Neural cell (in vitro differentiated cells): ENCODE measurements at regions not wholly inside any gene's neighbourhood (a gene's known extent, or its start where the extent isn't known, plus 50 kb on each side); places are given as distances from the start of the nearest gene placed in this dataset.
"Not testable (repeated sequence)": the region's sequence is repeated elsewhere in the genome, so short reads cannot be mapped to it uniquely, and the experiment has no call there.

Experiments used
- H2AFZ ChIP-seq: fragments of 200-600, 300-800 bp; sonication (generic), shearing (Covaris generic); 2 replicates; pipeline ENCODE4 v1.6.0; 2014; ENCODE audit warnings: low read depth, mild to moderate bottlenecking, antibody characterized with exemption, low read length, moderate library complexity
- H3F3A ChIP-seq: fragments of 200-600 bp; shearing (Covaris generic); 2 replicates; pipeline ENCODE4 v1.6.1; 2016; ENCODE audit warnings: mild to moderate bottlenecking, moderate library complexity, mixed read lengths, antibody characterized with exemption, low read length; ENCODE audit not compliant: insufficient read depth, poor library complexity, severe bottlenecking
- H3K27ac ChIP-seq: fragments of 200-600, 300-800 bp; sonication (generic), shearing (Covaris generic); 2 replicates; pipeline ENCODE4 v1.5.1; 2014; ENCODE audit warnings: mild to moderate bottlenecking, low read length, moderate library complexity
- H3K27me3 ChIP-seq: fragments of 300-800, 200-600 bp; sonication (generic), shearing (Covaris generic); 2 replicates; pipeline ENCODE4 v1.6.0; 2014; ENCODE audit warnings: mild to moderate bottlenecking, low read depth, low read length, moderate library complexity; ENCODE audit not compliant: insufficient read depth
- H3K36me3 ChIP-seq: fragments of 300-800, 200-600 bp; sonication (generic), shearing (Covaris generic); 2 replicates; pipeline ENCODE4 v1.5.1; 2014; ENCODE audit warnings: mild to moderate bottlenecking, antibody characterized with exemption, low read length, moderate library complexity; ENCODE audit not compliant: insufficient read depth
- H3K4me2 ChIP-seq: fragments of 300-800, 200-600 bp; sonication (generic), shearing (Covaris generic); 2 replicates; pipeline ENCODE4 v1.6.0; 2014; ENCODE audit warnings: mild to moderate bottlenecking, low read length
- H3K4me3 ChIP-seq: fragments of 300-800, 200-600 bp; sonication (generic), shearing (Covaris generic); 2 replicates; pipeline ENCODE4 v1.5.1; 2014; ENCODE audit warnings: mild to moderate bottlenecking, low read length, moderate library complexity
- H3K79me2 ChIP-seq: fragments of 200-600 bp; shearing (Covaris generic); replicated peaks from 2 replicates; pipeline ENCODE4 v1.6.0; 2014; ENCODE audit warnings: mild to moderate bottlenecking, low read length, moderate library complexity; ENCODE audit not compliant: insufficient read depth
- H3K9ac ChIP-seq: fragments of 300-800, 200-600 bp; sonication (generic), shearing (Covaris generic); 2 replicates; pipeline ENCODE4 v1.6.1; 2016; ENCODE audit warnings: mild to moderate bottlenecking, low read length, mixed read lengths
- H3K9me2 ChIP-seq: fragments of 200-600 bp; shearing (Covaris generic); 2 replicates; pipeline ENCODE4 v1.6.1; 2016; ENCODE audit warnings: mild to moderate bottlenecking, low read length, mixed read lengths; ENCODE audit not compliant: insufficient read depth
- H3K9me3 ChIP-seq: fragments of 200-600, 300-800 bp; sonication (generic), shearing (Covaris generic); 2 replicates; pipeline ENCODE4 v1.6.1; 2016; ENCODE audit warnings: mild to moderate bottlenecking, mixed run types, low read length, moderate library complexity, mixed read lengths
- H4K20me1 ChIP-seq: fragments of 200-600 bp; shearing (Covaris generic); 2 replicates; pipeline ENCODE4 v1.6.1; 2016; ENCODE audit warnings: mild to moderate bottlenecking, mixed run types; ENCODE audit not compliant: insufficient read depth

GRCh38 chr1:146292424-146292823, 63.6 kb upstream of the NOTCH2NLA start:
- not testable (repeated sequence) for H3K9me3 ChIP-seq, H3K27me3 ChIP-seq, H2AFZ ChIP-seq, H3K79me2 ChIP-seq, H3K9ac ChIP-seq, H3K4me2 ChIP-seq, H3K27ac ChIP-seq, H4K20me1 ChIP-seq, H3K36me3 ChIP-seq, H3K9me2 ChIP-seq, H3K4me3 ChIP-seq, H3F3A ChIP-seq

- H3K4me3 ChIP-seq, H4K20me1 ChIP-seq, H3K9me2 ChIP-seq, H3F3A ChIP-seq, H3K9ac ChIP-seq, H2AFZ ChIP-seq, H3K27me3 ChIP-seq, H3K27ac ChIP-seq, H3K36me3 ChIP-seq, H3K4me2 ChIP-seq, H3K79me2 ChIP-seq, H3K9me3 ChIP-seq: not testable (repeated sequence)
Measured at GRCh38 chr1:146287881-146288280, 59.1 kb upstream of the NOTCH2NLA start.

- H3K9ac ChIP-seq, H3K36me3 ChIP-seq, H3K27ac ChIP-seq, H4K20me1 ChIP-seq, H3K27me3 ChIP-seq, H3K79me2 ChIP-seq, H3K4me3 ChIP-seq, H3F3A ChIP-seq, H3K4me2 ChIP-seq, H3K9me2 ChIP-seq, H3K9me3 ChIP-seq, H2AFZ ChIP-seq: not testable (repeated sequence)
Measured at GRCh38 chr1:146284760-146285159, 55.9 kb upstream of the NOTCH2NLA start.

- not testable (repeated sequence) for H4K20me1 ChIP-seq, H3K4me3 ChIP-seq, H3K9ac ChIP-seq, H3K79me2 ChIP-seq, H3K9me3 ChIP-seq, H3K27ac ChIP-seq, H3K9me2 ChIP-seq, H2AFZ ChIP-seq, H3K4me2 ChIP-seq, H3K27me3 ChIP-seq, H3K36me3 ChIP-seq, H3F3A ChIP-seq
Measured at GRCh38 chr1:146283527-146283880, 54.7 kb upstream of the NOTCH2NLA start.

- H3K9me2 ChIP-seq = not testable (repeated sequence)
Measured at GRCh38 chr1:146282807-146283526, 54.1 kb upstream of the NOTCH2NLA start.

GRCh38 chr1:146281522-146281921, 52.7 kb upstream of the NOTCH2NLA start:
- not testable (repeated sequence) for H3F3A ChIP-seq, H3K27me3 ChIP-seq, H3K9me3 ChIP-seq, H3K36me3 ChIP-seq, H2AFZ ChIP-seq, H3K79me2 ChIP-seq, H3K9me2 ChIP-seq, H3K4me2 ChIP-seq, H3K27ac ChIP-seq, H3K4me3 ChIP-seq, H4K20me1 ChIP-seq, H3K9ac ChIP-seq

More at GRCh38 chr1:146282807-146283526, 54.1 kb upstream of the NOTCH2NLA start:
- H4K20me1 ChIP-seq, H3K27me3 ChIP-seq, H3K27ac ChIP-seq, H3K9ac ChIP-seq, H3K79me2 ChIP-seq, H3K4me2 ChIP-seq, H3K4me3 ChIP-seq, H3F3A ChIP-seq, H3K36me3 ChIP-seq, H3K9me3 ChIP-seq, H2AFZ ChIP-seq: not testable (repeated sequence)

GRCh38 chr1:146278758-146279157, 49.9 kb upstream of the NOTCH2NLA start:
- H3K79me2 ChIP-seq = not testable (repeated sequence)

More at GRCh38 chr1:146278758-146279157, 49.9 kb upstream of the NOTCH2NLA start:
- not testable (repeated sequence) for H3K4me3 ChIP-seq, H3F3A ChIP-seq, H3K9me2 ChIP-seq, H2AFZ ChIP-seq, H3K36me3 ChIP-seq, H3K9me3 ChIP-seq, H3K4me2 ChIP-seq, H3K27ac ChIP-seq, H3K9ac ChIP-seq, H4K20me1 ChIP-seq, H3K27me3 ChIP-seq
